NCI-H69 (cell line): ENCODE measurements at regions not wholly inside any gene's neighbourhood (a gene's known extent, or its start where the extent isn't known, plus 50 kb on each side); places are given as distances from the start of the nearest gene placed in this dataset.
"Not testable (repeated sequence)": the region's sequence is repeated elsewhere in the genome, so short reads cannot be mapped to it uniquely, and the experiment has no call there.

ENCODE experiments used
- DNase-seq: peaks from one replicate; lab custom pipeline; 2025; lab: John Stamatoyannopoulos, UW

DNA sequence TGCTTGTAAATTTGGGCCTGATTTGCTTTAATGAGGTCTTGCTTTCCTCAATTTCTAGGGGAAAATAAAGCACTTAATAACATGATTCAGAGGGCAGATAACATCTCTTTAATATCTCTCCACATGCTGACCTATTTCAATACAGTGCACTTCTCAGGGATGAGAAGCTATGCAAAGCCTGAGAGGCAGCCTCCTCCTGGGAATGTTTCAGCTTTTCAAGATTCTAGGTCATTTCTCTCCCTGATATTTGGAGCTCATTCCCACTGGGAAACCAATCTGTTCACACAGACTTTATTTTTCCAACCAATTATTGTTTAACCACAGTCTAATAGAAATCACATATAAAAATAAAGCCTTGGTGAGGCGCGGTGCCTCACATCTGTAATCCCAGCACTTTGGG, 67.0 kb upstream of the LSAMP start:
- DNase-seq, result no peak

DNA sequence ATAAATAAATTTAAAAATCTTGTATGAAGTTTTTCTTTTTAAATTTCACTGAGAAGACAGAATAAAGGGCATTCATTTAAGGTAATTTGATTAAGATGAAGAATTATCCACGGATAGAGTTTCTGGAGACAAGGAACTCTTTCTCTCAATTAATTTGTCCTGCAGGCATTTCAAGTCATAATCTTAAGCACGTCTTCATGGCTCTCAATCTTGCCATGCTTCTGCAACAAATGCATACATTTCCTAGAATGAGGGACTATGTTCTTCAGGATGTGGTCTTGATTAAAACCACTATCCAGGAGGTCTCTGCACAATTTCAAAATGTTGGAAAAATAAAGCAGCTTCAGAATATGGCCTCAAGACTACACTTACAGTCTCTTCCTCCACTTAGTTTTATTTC, 67.6 kb upstream of the LSAMP start:
- DNase-seq, result no peak

DNA sequence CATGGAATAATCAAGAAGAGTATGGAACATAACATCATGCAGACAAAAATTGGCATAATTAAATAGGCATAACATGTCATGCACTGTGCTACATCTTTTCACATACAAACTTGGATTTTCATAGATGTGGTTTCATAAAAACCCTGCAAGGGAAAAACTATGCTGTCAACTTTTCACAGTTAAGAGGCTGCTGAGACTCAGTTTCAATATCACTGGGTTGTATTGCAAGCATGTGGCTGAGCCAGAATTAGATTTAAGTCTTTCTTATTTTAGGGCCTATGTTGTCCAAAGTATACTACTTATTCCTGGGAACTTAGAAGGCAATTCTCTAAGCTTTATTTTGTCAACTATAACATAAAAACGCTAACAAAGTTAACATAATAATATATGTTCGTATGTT, 70.7 kb upstream of the LSAMP start:
- DNase-seq, result no peak

DNA sequence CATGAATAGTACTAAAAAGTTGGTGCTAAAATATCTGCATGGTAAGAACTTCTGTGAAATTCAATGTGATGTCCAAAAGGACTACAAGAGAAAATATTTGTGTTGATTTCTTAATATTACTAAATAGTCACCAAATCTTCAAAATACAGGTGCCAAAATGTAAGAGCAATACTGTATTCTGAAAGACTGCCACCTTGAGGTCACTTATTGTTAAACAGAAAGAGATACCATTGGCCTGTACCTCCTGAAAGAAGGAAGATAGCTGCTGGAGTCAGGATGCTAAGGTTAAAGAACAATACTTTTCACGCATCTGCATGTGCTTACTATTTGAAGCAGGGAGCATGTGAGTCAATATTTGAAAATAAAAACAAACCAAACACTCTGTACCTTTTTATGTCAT, 72.0 kb upstream of the LSAMP start:
- peak; percentile 52 for DNase-seq

DNA sequence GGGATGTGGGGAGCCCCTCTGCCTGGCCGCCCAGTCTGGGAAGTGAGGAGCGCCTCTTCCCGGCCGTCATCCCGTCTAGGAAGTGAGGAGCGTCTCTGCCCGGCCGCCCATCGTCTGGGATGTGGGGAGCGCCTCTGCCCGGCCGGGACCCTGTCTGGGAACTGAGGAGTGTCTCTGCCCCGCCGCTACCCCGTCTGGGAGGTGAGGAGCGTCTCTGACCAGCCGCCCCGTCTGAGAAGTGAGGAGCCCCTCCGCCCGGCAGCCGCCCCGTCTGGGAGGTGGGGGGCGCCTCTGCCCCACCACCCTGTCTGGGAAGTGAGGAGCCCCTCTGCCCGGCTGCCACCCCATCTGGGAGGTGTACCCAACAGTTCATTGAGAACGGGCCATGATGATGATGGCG, 73.8 kb upstream of the LSAMP start:
- not testable (repeated sequence) for DNase-seq

DNA sequence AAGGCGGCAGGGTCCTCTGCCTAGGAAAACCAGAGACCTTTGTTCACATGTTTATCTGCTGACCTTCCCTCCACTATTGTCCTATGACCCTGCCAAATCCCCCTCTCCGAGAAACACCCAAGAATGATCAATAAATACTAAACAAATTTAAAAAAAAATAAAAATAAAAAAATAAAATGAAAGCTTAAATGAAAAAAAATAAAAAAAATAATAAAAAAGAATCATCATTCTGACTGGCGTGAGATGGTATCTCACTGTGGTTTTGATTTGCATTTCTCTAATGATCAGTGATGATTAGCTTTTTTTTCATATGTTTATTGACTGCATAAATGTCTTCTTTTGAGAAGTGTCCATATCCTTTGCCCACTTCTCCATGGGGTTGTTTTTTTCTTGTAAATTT, 74.5 kb upstream of the LSAMP start:
- not testable (repeated sequence) for DNase-seq

DNA sequence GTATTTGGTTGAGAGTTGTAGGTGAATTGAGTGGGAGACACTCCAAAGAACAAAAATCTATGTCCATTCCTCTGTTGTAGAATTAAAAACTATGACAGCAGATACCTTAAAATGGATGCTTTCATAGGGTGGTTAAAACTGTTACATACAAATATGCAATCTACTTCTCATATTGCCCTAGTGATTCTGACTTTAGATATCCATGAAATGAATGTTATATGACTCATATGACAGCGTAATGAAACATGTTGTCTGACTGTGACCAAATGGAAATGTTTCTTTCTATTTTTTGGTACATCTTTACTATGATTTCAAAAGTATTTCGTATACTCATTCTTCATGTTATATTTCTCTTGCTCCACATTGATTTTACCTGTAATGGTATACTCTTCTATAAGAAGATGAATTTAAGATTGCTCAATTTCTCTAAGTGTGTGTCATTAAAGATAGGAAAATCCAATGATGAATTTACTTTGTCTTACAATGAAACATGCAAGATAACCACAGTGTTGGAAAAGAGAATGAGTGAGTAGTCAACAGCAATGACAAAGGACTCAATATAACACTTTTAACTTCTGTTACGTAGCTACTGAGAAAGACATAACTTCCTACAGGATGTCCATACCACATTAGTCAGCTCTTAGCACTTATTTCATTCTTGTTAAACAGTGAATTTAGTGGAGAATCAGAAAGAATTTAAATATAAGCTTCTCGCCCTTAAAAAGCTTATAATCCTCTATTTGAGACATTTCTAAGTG, 79.3 kb upstream of the LSAMP start:
- DNase-seq, result no peak

- DNase-seq, result no peak
Observed at GRCh38 chr3:116552246-116552645, 107.0 kb upstream of the LSAMP start.

GRCh38 chr3:116553355-116553754, 108.1 kb upstream of the LSAMP start:
- DNase-seq, result peak; percentile 33

DNA sequence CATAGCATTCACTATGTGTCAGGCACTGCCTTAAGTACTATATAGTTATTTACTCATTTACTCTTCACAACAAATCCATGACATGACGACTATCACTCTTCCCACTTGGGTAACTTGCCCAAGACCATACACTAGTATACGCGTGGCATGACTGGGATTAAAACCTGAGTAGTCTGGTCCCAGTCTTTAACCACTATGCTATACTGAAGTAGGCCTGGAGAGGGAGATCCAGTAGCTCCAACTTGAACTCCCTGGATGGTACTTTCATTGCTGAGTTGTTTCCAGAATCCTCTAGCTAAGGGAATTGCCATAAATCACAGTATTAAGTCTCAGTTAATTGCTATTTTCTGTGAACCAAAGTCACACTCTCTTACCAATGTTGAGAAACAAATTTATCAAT, 116.2 kb upstream of the LSAMP start:
- DNase-seq, result peak; percentile 4

GRCh38 chr3:116563351-116563750, 118.1 kb upstream of the LSAMP start:
- DNase-seq, result peak; percentile 3

DNA sequence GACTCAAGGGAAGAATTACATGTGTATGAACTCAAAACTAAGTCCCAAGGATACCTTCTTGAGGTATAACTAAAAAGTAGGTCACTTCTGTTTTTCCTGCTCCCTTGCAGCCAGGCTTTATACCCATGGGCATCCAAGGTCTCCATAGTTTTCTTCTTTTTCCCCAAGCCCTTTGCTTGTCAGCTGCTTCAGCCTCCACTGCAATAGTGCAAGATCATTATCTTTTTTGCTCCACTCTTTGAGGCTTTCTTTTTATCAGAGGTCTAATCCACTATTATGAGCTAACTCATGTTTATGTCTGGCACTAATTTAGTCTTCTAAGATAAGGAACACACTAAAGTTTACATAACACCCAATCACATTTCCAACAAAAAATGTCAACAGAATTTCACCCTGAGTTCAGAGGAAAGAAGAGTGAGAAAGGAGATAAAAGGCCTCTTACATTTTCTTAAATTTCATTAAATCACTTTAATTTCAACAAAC, 121.2 kb upstream of the LSAMP start:
- no peak for DNase-seq

DNA sequence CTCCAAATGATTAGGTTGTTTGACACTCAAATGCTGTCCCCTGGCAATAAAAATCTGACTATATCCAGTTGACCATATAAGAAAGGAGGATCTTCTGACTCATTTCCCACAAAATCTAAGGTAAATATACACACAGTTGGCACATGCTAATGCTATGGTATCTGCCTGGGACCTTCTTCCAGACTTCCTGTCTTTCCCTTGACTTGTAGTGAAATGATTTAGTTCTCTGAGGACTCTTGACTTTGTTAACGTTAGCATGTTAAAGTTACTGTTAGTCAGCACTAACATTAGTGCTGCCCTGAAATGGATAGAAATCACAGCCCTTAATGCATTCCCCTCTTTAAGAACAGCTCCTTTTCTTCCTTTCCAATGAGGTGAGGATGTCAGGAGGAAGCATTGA, 124.3 kb upstream of the LSAMP start:
- DNase-seq, result peak; percentile 15

DNA sequence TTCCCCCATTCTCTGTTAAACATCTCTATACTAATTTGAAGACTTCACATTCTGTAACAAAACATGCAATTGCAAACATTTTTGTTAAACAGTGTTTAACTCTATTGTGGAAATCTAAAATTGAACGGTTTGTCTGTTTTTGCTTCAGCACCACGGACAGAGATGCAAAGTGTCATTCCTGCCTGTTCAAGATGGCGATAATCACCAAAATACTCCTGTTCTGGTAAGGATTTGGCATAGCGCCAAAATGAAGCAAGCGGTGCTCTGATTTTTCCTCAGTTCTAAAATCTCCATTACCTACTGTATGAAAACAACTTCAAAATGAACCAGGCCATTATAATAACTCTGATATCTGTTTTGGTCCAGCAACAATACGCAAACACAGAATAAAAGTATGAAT, 129.7 kb upstream of the TUSC7 start:
- peak; percentile 66 for DNase-seq

GRCh38 chr3:116586285-116586944, 123.2 kb upstream of the TUSC7 start:
- DNase-seq, result no peak

DNA sequence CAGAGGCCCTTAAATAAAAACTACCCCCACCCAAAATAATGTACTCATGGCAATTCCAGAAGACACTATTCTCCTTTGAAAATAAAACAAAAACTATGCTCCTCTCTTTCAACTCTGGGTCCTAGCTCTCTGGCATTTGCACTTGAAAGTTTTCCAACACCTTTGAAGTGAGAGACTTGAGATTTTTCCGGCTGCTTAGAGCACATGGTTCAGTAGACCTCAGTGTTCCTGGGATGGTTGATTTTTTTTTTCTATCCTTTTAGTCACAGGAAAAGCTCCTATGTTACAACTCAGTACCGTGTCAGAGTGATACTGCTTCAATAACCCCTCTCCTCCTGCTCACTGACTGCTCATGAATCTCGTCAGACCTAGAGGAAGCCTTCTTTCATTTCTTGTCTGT, 118.3 kb upstream of the TUSC7 start:
- no peak for DNase-seq

DNA sequence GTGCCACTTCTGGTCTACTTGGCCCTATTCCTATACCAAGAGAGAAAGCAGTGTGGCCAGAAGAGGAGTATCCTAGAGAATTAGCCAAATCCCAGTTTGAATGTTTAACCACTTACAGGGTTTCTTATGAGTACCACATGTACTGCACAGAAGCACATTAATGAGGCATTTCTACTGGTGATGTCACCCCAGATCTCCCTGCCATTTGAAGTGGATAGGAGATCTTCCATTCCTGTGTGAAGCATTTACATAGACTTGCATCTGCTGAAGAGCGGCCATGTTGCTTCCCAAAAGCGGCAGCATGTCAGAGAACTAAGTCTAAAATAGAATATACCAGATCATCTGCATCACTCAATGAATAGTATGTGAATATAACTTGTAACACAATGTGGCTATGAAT, 108.4 kb upstream of the TUSC7 start:
- DNase-seq, result no peak

GRCh38 chr3:116607205-116607604, 102.4 kb upstream of the TUSC7 start:
- no peak for DNase-seq

DNA sequence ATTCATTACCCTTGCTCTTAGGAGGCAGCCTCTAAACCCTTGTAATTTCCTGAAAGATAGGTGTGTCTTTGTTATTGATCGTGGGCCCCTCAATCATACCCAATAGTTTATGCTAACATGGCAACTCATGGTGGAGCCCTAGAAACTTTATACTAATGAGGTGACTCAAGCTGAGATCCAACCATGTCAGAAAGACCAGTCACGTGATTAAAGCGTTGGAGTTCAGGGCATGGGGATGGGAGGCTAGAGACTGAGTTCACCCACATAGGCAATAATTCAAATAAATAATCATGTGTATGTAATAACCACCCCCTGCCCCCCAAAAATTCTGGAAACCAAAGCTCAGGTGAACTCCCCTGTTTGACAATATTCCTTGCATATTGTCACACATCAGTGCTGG, 99.5 kb upstream of the TUSC7 start:
- DNase-seq, result no peak

DNA sequence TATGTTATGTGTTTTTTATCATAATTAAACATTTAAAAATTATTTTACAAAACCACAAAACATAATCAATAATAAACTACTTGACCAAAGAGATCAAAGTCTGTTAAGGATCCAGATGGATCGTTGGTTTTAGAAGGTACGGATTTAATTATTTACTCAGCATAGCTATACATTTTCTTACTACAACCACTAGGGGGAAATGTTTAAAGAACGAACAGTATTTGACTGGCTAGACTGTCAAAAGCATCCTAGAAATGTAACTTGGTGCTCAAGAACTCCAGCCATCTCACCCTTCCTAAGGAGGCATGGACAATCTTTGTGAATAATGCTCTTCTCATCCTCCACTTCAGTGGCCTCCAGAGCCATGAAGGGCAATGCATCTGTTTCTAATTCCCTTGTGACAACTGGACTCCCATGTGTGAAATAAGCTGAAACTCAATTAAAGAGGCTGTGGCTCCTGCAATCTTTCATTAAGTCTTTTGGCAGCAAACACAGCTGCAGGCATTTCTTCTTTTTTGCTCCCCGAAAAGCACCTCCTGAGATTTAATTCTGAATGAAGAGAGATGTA, 94.7 kb upstream of the TUSC7 start:
- peak; percentile 44 for DNase-seq

DNA sequence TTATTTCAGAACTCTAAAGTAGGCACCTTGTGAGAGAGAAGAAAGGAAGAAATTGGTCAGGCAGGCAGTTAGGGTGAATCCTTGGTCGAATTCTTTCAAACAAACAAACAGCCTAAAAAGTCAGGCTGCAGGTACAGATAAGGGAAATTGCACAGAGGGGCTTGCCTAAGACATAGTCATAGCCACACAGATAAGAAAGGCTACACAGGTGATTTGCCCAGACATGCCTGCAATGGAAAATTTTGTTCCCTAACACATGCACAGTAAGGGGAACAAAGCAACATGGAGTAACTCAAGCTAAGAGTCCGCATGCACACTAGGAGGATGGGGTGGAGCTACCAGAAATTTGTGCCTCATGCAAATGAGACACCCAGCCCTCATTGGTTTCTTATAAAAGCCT, 91.4 kb upstream of the TUSC7 start:
- DNase-seq, result no peak

DNA sequence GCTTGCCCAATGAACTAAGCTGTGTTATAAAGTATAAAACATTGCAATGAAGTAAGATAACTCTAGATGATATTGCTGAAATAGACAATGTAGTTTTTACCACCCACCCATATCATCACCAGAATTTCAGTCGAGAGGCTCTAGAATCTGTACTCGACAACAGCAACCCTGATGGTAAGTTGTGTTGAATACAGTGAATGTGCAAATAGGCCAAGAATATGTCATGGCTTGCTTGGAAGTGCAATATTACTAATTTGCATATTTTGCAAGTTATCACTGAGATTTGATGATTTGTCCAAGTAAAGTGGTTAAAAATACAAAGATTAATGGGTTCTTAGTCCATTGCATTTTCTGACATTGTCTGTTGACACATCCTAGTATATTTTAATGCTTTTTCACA, 90.6 kb upstream of the TUSC7 start:
- no peak for DNase-seq

- DNase-seq, result no peak
Observed at GRCh38 chr3:116630494-116630893, 79.1 kb upstream of the TUSC7 start.
